WI38 (cell line): ENCODE measurements at regions not wholly inside any gene's neighbourhood (a gene's known extent, or its start where the extent isn't known, plus 50 kb on each side); places are given as distances from the start of the nearest gene placed in this dataset.
"Not testable (repeated sequence)": the region's sequence is repeated elsewhere in the genome, so short reads cannot be mapped to it uniquely, and the experiment has no call there.

Experiments used
- H3K4me3 ChIP-seq: 2 replicates; pipeline ENCODE4 v1.5.1; 2011; ENCODE audit warnings: low read depth, mild to moderate bottlenecking, control low read depth, low read length
- TF ChIP-seq, protein P1 (sequence below): IDR thresholded peaks from 2 replicates; pipeline ENCODE4 v1.5.1; 2012; ENCODE audit warnings: low read depth, mild to moderate bottlenecking, control low read depth, low read length

DNA sequence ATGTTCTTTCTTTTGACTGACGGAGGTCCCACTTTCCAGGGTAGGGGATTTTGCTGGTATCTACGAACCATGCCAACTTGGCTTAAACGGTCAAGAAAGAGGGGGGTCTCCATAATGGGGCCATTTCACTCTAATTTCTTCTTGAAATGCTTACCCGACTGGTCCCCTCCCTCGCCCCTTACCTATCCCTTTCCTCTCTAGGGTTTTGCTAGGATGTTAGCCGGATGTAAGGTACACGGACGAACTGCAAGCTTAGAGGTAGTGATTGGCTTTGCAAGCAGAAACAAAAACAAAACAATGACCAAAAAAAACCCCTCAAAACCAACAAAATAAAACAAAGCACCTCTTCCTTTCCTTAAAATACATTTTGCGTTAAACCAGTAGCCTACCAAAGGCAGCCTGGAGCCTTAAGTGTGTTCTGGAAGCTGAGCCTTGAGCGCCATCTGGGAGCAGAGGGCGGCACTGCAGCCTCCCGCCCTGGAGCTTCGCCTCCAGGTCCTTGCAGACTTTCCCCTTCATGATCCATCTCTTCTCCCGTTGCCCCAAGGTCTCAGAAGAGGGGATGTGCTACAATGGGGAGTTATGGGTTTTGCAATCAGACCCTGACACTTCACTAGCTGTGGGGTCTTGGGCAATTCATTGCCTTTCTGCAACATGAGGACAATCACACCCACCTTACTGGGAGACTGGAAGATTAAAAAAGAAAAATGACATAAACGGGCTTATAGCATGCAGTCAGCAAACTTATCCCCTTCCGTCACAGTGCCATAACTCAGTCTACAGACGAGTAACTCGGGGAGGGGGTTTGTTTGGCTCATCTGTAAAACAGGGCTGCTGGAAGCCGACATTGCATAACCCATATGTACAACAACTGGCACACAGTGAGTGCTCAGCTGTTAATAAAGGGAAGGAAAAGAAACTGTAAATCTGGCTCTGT is 125.9 kb upstream of the RRN3 start:
- not testable (repeated sequence) for H3K4me3 ChIP-seq
- TF ChIP-seq, protein P1, sequence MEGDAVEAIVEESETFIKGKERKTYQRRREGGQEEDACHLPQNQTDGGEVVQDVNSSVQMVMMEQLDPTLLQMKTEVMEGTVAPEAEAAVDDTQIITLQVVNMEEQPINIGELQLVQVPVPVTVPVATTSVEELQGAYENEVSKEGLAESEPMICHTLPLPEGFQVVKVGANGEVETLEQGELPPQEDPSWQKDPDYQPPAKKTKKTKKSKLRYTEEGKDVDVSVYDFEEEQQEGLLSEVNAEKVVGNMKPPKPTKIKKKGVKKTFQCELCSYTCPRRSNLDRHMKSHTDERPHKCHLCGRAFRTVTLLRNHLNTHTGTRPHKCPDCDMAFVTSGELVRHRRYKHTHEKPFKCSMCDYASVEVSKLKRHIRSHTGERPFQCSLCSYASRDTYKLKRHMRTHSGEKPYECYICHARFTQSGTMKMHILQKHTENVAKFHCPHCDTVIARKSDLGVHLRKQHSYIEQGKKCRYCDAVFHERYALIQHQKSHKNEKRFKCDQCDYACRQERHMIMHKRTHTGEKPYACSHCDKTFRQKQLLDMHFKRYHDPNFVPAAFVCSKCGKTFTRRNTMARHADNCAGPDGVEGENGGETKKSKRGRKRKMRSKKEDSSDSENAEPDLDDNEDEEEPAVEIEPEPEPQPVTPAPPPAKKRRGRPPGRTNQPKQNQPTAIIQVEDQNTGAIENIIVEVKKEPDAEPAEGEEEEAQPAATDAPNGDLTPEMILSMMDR = peak; percentile 56

DNA sequence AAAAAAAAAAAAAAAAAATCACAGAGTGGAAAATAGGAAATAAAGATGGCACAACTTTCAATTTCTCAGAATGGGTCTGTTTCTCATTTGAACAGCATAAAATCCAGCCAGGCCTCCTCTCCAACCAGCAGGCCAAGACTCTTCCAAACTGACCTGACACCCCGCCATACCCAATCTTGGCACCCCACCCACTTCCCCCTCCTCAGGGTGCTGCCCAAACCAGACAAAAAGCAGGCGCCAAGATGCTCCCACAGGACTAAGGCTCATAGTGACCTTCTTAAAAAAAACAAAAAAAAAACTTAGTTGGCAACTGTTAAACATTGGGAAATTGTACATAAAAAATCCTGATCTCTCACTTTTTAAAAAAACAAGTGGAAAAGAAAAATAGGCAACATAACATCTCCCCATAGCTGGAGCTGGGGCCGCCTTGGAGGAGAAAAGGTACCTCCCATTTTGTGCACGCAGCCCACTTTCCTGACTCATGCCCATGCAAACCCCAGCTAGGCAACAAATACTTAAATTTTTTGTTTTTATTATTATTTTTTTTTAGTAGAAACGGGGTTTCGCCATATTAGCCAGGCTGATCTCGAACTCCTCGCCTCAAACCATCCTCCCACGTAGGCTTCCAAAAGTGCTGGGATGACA is 124.9 kb upstream of the RRN3 start:
- H3K4me3 ChIP-seq = not testable (repeated sequence)

DNA sequence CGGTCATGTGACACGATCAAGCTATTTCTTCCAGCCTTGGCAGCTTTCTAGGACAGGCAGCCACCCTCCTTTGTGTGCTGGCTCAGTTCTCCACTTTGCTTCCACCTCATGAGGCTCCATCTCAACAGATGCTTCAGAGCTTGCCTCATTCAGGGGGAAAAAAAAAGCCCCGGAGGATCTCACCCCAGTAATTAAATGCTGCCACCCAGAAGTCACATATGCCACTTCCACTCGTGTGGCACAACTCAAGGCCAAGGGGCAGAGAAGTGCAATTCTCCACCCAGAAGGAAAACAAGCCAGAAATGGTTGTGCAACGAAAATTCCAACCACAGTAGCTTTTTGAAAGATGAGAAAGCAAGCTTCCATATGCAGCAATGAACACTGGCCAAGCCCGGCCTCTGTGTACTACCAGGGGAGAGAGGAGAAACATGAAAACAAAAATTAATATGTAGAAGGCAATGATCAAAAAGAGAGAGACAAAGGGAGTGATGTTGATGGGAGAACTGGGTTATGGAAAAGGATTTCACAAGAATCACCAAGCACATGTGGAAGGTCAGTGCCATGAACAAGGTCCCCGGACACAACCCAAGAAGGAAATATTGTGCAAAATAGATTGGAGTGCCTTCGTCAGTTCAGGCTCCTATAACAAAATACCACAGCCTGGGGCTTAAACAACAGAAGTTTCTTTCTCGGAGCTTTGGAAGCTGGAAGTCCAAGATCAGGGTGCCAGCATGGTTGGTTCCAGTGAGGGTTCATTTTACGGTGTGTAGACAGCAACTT is 113.3 kb upstream of the RRN3 start:
- H3K4me3 ChIP-seq = not testable (repeated sequence)

DNA sequence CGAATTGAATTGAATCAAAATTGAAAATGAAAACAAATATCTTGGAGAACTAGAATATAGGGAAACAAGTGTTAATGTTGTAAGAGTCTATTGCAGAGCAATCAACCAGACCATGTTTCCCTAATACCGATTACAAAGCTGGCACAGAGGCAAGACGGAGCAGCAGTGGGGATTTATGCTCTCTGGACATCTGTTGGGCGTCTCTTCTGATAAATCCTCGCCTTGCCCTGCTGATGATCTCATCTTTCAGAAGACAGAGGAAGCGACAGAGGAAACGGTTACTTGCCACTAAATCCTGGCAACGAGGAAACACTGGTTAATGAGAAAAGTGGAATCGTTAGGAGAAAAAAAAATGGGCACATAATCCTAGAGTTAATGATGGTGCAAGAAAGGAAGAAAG is 112.4 kb upstream of the RRN3 start:
- not testable (repeated sequence) for H3K4me3 ChIP-seq

DNA sequence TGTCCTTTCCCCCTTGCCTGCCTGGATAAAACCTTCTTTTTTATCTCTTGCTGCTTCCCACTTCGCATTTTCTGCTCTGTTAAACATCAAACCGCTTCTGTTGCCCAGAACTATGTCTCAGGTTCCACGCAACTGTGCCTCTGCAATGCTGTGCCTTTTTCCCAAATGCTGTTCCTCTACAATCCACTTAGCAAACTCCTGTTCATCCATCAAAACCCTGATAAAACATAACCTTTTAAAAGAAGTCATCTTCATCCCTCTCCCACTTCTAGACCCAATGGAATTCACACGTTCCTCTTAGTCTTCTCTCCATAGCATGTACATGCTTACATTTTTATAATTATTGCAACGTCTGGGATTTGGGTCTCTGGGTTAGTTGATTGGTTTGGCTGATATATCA is 111.9 kb upstream of the RRN3 start:
- not testable (repeated sequence) for H3K4me3 ChIP-seq

DNA sequence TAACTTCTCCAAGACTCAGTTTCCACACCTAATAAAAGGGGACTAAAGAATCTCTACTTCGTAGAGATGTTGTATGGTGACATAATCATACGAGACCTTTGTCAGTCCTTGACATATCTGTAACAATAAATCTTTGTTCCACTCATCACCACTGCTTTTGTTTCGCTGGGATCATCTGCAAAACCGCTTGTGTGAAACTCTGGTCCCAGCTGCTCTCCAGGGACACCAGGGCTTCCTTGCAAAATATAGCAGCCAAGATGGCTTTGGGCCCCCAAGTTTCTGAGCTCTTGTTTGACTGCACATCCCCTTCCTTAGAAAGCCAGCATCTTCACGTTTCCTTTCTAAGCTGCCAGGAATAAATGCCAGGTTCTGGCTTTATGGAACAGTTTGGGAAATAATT is 110.5 kb upstream of the RRN3 start:
- H3K4me3 ChIP-seq = not testable (repeated sequence)

DNA sequence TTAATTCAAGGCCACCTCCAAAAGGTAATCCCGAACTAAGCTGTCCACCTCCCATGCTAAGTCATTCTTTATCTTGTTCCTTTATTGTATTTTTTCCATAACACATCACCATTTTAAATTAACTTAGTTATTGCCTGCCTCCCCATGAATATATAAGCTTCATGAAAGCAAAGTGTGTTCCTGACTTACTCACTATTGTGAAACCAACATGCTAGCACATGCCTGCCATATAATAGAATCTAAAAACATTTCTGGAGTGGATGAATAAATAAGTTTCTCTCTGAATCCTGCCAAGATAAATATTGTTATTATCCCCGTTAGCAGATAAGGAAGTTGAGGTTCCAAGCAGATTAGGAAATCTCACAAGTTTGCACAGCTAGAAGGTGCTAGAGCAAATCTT is 98.7 kb upstream of the RRN3 start:
- not testable (repeated sequence) for H3K4me3 ChIP-seq

DNA sequence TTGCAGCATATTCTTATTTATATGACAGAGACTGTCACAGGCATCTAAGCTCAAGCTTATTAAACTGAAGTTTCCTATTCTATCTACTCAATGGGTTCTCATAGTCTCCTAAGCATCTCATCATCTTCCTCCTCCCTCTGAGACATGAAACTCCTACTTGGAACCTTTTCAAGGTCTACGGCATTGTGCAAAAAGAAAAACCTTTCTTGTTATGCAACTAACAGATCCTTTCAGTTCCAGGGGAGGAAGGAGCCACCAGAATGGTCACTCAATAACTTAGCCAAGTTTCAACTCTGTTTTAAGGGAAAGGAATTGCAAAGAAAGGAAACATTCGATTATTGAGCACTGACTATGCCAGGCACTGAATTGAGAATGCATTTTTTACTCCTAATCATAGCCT is 98.1 kb upstream of the RRN3 start:
- not testable (repeated sequence) for H3K4me3 ChIP-seq

DNA sequence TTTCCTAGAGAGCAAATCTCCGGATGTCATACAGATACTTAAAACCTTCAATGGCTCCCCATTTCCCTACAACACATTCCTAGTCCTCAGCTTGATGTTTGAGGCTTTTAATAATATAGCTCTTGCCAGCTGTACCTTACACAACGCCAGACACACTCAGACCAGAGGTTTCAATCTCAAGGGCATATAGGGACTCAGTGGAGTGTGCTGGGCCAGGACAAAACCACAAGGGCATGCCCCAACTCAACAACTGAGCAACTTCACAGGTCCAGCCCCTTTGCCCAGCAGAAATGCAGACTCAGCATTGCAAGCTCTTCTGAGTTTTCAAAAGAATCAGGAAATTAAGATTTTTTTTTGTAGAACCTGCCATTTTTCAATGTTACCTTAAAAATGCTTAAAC is 95.4 kb upstream of the RRN3 start:
- not testable (repeated sequence) for H3K4me3 ChIP-seq
